ENCODE measurements at regions not wholly inside any gene's neighbourhood (a gene's known extent, or its start where the extent isn't known, plus 50 kb on each side); places are given as distances from the start of the nearest gene placed in this dataset.

DNA sequence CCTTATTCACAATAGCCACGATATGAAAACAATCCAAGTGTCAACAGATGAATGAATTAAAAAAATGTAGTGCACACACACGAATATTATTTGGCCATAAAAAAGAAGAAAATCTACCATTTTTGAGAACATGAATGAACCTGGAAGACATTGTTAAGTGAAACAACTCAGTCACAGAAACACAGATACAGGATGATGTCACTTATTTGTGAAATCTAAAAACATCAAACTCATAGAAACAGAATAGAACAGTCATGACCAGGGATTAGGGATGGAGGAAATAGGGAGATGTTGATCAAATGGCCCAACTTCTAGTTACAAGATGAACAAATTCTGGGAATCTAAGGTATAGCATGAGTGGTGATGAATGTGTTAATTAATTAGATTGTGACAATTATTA, 72.3 kb downstream of the MACIR start:
- TF ChIP-seq, protein P1, sequence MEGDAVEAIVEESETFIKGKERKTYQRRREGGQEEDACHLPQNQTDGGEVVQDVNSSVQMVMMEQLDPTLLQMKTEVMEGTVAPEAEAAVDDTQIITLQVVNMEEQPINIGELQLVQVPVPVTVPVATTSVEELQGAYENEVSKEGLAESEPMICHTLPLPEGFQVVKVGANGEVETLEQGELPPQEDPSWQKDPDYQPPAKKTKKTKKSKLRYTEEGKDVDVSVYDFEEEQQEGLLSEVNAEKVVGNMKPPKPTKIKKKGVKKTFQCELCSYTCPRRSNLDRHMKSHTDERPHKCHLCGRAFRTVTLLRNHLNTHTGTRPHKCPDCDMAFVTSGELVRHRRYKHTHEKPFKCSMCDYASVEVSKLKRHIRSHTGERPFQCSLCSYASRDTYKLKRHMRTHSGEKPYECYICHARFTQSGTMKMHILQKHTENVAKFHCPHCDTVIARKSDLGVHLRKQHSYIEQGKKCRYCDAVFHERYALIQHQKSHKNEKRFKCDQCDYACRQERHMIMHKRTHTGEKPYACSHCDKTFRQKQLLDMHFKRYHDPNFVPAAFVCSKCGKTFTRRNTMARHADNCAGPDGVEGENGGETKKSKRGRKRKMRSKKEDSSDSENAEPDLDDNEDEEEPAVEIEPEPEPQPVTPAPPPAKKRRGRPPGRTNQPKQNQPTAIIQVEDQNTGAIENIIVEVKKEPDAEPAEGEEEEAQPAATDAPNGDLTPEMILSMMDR (IDR thresholded peaks at IDR 0.05; ENCODE audit: low read depth, low read length): no peak
- POLR2A ChIA-PET: no interaction called here
- H3K4me3 ChIP-seq (ENCODE audit: low read depth, low read length): no peak overlapping the region
- H3K27ac ChIP-seq (ENCODE audit: low read depth, low read length): no peak overlapping the region
- no peaks in the 10 kb centered on the region for H3K27me3 ChIP-seq (ENCODE audit: control insufficient read depth, insufficient read depth, low read length)
- CTCF ChIA-PET: no interaction called here
- DNase-seq (ENCODE audit: low read depth, low spot score): no peak
- H3K9me3 ChIP-seq (ENCODE audit: control insufficient read depth, insufficient read depth, low read length): no peaks in the 10 kb centered on the region

All from AG04450 (cell line).